Skin epidermis (tissue), 12 donors: ENCODE measurements at regions not wholly inside any gene's neighbourhood (a gene's known extent, or its start where the extent isn't known, plus 50 kb on each side); places are given as distances from the start of the nearest gene placed in this dataset.

Experiments used
- H3K27ac ChIP-seq, 21 experiments: fragments of 200-600 bp; sonication (generic) in 11 of 21; one replicate each; pipeline ENCODE4 v1.5.0; 2020; ENCODE audit warnings: mild to moderate bottlenecking in 3 of 21, inconsistent platforms in 2 of 21, moderate library complexity in 2 of 21
- H3K4me3 ChIP-seq, 7 experiments: fragments of 200-600 bp; sonication (generic) in 2 of 7; one replicate each; pipeline ENCODE4 v1.5.0; 2020; ENCODE audit warnings: inconsistent platforms in 2 of 7, mild to moderate bottlenecking in 2 of 7, moderate library complexity in 1 of 7

GRCh38 chr9:103714992-103715391, 379.1 kb upstream of the SMC2 start:
- Histone ChIP-seq H3K4me3 (no peak overlapping the region), H3K27ac (no peak overlapping the region)

DNA sequence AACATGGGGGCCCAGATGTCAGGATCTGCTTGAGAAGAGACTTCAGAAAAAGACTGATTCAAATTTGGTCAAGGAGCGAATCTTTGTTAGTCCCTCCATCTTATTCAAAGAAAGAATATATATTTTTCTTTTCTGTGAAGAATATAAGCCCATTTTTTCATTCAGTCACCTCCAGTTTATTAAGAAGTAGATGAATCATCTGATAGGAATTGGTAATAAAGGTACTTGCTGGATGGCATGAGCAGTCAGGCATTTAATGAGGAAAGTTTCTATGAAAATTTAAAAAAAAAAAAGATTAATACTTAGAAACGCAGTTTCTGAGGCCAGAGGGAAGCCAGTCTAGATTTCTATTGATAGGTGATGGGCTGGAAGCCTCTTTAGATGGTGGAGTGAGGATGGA, 373.1 kb upstream of the SMC2 start:
- Histone ChIP-seq H3K27ac (no peak overlapping the region), H3K4me3 (no peak overlapping the region)

- no peak overlapping the region for H3K27ac ChIP-seq
Observed at GRCh38 chr9:103730866-103731265, 363.2 kb upstream of the SMC2 start.

DNA sequence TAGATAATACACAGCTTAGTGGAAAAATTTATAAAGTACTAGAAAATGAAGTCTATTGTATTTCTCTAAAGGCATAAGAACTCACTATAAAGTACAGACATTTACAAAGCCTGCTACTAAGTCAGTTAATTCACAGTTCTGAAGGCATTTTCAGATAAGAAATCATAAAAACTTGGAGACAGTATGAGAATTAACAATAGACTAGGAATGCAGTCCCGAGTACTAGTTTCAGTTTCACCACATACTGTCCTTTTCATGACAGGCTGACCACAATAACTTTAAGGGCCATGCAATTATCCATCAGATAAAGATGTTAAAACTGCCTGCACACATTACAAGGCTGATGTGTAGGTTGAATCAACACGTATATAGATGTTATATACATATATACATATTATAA, 362.6 kb upstream of the SMC2 start:
- Histone ChIP-seq H3K27ac (no peak overlapping the region), H3K4me3 (no peak overlapping the region)

More at GRCh38 chr9:103730866-103731265, 363.2 kb upstream of the SMC2 start:
- H3K4me3 ChIP-seq, result no peak overlapping the region

- no peak overlapping the region for H3K4me3 ChIP-seq
- no peak overlapping the region for H3K27ac ChIP-seq
Observed at GRCh38 chr9:103734471-103734870, 359.6 kb upstream of the SMC2 start.

GRCh38 chr9:103755441-103755840, 338.7 kb upstream of the SMC2 start:
- Histone ChIP-seq H3K27ac (no peak overlapping the region), H3K4me3 (no peak overlapping the region)

DNA sequence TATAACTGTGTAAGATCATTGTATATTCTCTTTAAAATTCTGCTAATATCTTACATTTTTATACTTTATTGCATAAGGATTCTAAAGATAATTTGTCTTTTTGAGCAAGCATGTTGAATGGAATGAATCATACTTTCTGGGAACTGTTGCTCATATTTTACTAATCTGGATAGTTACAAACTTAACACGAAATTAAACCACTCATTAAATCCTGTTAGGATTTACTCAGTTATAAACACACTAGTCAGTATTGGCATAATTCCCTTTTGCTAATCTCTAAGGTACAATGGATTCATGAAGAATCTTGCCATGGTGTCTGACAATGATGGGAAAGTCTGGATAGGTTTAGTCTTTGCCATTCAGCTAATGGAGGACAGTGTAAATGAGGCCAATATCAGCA, 338.1 kb upstream of the SMC2 start:
- H3K4me3 ChIP-seq, result no peak overlapping the region
- H3K27ac ChIP-seq, result no peak overlapping the region

DNA sequence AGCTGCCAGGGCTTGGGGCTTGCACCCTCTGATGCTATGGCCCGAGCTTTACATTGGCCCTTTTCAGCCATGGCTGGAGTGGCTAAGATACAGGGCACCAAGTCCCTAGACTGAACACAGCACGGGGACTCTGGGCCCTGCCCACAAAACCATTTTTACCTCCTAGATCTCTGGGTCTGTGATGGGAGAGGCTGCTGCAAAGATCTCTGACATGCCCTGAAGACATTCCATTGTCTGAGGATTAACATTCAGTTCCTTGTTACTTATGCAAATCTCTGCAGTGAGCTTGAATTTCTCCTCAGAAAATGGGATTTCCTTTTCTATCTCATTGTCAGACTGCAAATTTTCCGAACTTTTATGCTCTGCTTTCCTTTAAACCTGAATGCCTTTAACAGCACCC, 337.0 kb upstream of the SMC2 start:
- Histone ChIP-seq H3K4me3 (no peak overlapping the region), H3K27ac (no peak overlapping the region)

GRCh38 chr9:103761466-103761865, 332.6 kb upstream of the SMC2 start:
- Histone ChIP-seq H3K27ac (no peak overlapping the region), H3K4me3 (no peak overlapping the region)

DNA sequence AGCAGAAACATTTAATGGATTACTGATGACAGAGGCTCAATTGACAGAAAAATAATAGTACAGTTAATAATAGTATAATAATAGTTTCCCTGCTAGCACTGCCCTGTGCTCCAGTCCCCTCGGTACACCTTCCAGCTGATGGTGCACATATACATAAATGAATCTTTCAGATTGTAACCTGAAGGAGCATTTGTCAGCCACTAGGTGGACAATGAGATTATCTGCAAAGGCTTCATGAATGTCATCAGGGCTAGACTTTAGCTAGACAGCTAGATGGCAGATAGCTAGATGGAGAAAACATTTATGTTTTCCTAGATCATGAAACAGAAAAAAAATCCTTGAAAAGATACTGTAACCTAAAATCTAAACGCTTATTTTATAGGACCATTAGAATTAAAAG, 304.4 kb upstream of the SMC2 start:
- H3K4me3 ChIP-seq, result no peak overlapping the region
- no peak overlapping the region for H3K27ac ChIP-seq

DNA sequence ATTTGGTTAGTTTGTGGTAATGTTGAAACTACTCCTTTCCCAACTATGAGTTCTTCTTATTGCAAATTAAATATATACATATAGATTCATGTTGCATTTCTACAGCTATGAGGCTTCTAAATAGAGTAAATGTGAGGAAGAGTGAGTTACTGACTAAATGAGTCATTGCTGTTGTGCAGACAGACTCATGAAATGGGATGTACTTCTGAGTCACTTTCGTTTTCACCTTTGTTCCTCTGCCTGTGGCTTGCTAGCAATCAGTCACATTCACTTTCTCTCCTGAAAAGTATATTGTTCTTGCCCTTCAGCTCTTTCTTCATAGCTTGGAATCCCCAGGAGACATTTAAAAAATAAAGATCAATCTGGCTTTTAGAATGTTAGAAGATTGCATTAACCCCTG, 295.5 kb upstream of the SMC2 start:
- no peak overlapping the region for H3K27ac ChIP-seq
- H3K4me3 ChIP-seq, result no peak overlapping the region

GRCh38 chr9:103799959-103800358, 294.1 kb upstream of the SMC2 start:
- Histone ChIP-seq H3K4me3 (no peak overlapping the region), H3K27ac (no peak overlapping the region)

DNA sequence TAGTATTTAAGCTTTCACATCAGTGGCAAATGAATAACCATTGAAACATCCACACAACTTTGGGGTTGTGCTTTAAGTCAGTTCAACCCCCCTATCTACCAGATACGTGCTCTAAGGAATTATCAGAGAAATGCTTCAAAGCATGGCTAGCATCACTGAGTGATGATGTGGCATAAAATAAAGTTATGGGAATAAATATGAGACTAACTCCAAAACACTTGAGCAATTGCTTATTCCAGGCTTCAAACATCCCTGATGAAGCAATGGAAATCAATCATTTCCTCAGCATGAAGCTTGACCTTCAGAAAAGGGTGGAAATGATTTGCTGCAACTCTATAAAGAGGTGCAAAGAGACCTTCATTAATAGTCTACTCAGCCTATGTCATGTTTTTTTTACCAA, 292.0 kb upstream of the SMC2 start:
- H3K27ac ChIP-seq, result no peak overlapping the region
- H3K4me3 ChIP-seq, result no peak overlapping the region

DNA sequence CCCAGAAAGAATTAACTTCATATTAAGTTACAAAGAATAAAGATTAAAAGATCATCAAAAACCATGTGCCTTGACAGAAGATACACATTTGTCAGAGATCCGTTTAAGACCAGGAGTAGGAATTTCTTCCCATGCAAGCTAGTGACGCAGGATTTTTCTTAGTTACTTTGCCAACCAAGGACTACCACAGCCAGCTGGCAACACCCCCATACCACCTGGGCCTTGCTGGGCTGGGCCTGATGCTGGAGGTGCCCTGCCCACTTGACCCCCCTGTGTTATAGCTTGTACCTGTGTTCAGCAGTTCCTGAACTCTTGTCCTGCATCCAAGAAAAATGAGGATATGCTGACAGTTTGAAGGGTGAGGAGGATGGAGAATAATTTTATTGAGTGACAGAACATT, 290.9 kb upstream of the SMC2 start:
- H3K27ac ChIP-seq, result no peak overlapping the region
- H3K4me3 ChIP-seq, result no peak overlapping the region

DNA sequence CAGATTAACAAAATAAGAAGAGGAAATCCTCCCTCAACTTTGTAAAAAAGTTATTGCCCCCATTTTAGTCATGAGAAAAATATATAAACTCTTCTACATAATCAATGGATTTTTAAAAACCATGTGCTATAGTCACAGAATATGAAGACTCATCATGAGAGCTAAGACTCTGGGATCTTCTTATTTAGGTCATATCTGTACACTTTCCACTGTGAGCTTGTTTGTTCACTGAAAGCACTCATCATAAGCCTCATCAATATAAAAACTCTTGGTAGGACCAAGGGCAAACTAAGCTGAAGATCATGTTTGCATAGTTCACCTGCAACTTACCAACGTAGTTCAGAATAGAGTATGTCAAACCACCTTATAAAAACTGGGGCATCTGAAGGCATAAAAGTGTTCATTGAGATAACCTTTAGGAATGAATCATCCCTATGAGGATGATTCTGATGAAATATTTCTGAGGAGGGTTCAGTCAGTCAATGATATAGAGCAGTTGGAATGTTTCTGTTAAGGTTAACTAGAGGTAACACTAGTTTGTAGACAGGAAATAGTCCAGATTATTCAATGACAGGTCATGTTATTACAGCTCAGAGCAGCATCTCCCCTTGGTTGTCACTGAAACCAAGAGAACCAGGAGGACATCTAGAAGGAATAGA, 289.9 kb upstream of the SMC2 start:
- Histone ChIP-seq H3K27ac (no peak overlapping the region), H3K4me3 (no peak overlapping the region)

GRCh38 chr9:103809745-103810144, 284.4 kb upstream of the SMC2 start:
- Histone ChIP-seq H3K4me3 (no peak overlapping the region), H3K27ac (no peak overlapping the region)

- H3K27ac ChIP-seq, result no peak overlapping the region
- H3K4me3 ChIP-seq, result no peak overlapping the region
Observed at GRCh38 chr9:103811462-103811861, 282.6 kb upstream of the SMC2 start.

- Histone ChIP-seq H3K27ac (no peak overlapping the region), H3K4me3 (no peak overlapping the region)
Observed at GRCh38 chr9:103816146-103816545, 278.0 kb upstream of the SMC2 start.

DNA sequence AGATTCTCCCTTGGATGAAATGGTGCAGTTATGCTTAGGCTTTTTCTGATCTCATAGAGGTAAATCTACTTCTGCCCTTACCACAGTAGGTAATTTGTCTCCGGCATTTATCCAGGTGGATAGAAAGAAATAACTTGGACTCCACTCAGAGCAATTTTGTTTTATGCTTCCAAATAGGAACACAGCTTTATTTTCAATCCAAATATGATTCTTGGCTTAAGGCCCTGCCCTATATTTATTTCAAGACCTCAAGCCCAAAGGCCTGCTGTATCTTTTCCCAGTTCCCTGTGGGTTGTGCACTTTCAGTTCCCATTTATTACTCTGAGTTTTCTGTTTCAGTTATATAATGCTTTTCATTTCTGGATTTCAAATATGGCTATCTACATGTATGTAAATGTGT, 274.2 kb upstream of the SMC2 start:
- Histone ChIP-seq H3K27ac (no peak overlapping the region), H3K4me3 (no peak overlapping the region)

DNA sequence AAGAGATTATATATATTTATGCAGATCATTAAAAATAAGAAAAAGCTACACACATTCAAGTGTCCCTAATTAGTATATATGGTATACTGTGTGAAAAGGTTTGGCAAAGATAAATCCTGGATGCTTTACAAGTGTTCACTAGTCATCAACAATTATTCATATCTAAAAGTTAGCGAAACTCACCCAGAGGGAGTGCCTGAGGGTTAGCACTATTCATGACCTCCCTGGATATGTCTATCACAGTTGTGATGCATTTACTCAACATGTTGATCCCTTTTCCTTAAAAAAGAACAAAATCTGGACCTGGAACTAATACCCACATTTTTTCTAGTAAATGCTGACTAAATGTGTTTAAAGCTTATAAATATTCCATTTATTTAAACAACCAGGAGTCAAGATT, 273.0 kb upstream of the SMC2 start:
- no peak overlapping the region for H3K4me3 ChIP-seq
- H3K27ac ChIP-seq, result no peak overlapping the region

- H3K4me3 ChIP-seq, result no peak overlapping the region
- H3K27ac ChIP-seq, result no peak overlapping the region
Observed at GRCh38 chr9:103837940-103838339, 256.2 kb upstream of the SMC2 start.

GRCh38 chr9:103839197-103839596, 254.9 kb upstream of the SMC2 start:
- no peak overlapping the region for H3K4me3 ChIP-seq
- no peak overlapping the region for H3K27ac ChIP-seq

DNA sequence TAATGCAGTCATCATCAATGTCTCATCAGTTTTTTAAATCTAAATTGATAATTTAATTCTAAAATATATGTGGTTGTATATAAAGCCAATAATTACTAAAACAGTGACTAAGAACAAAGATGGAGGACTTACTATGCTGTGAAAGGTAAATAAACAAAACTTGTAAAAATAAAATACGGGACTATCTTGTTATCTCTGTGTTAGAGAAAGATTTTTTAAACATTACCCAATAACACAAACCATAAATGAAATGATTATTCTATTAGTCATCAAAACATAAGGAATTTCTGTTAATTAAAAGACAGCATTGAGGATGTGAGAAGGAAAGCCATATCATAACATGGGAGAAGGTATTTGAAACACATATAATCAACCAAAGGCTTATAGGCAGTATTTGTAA, 226.2 kb upstream of the SMC2 start:
- H3K27ac ChIP-seq, result no peak overlapping the region
- no peak overlapping the region for H3K4me3 ChIP-seq
